Lower lobe of right lung (tissue), 2 donors: ENCODE measurements at regions not wholly inside any gene's neighbourhood (a gene's known extent, or its start where the extent isn't known, plus 50 kb on each side); places are given as distances from the start of the nearest gene placed in this dataset.

ENCODE experiments used
- ATAC-seq, 2 donors: fragments of 200-7000 bp; cut with Tn5 transposase; one replicate each; pipeline ENCODE4 v1.9.1; 2020 to 2022; ENCODE audit warnings: mild to moderate bottlenecking in 2 of 2, moderate library complexity in 2 of 2
- DNase-seq: peaks from one replicate; pipeline ENCODE4 v3.0.0-alpha.2; 2020
- H3K27ac ChIP-seq: fragments of 200-600 bp; one replicate; pipeline ENCODE4 v1.8.0; 2022
- H3K27me3 ChIP-seq: fragments of 200-600 bp; one replicate; pipeline ENCODE4 v1.8.0; 2022; ENCODE audit warnings: low read depth
- H3K36me3 ChIP-seq: fragments of 200-600 bp; one replicate; pipeline ENCODE4 v1.8.0; 2022; ENCODE audit warnings: mild to moderate bottlenecking
- H3K4me1 ChIP-seq: fragments of 200-600 bp; one replicate; pipeline ENCODE4 v1.8.0; 2022
- H3K4me3 ChIP-seq: fragments of 200-600 bp; one replicate; pipeline ENCODE4 v1.8.0; 2022; ENCODE audit warnings: mild to moderate bottlenecking
- H3K9me3 ChIP-seq: fragments of 200-600 bp; one replicate; pipeline ENCODE4 v1.8.0; 2022
- intact Hi-C: fragments of 100-400 bp; cut with DNase I; formaldehyde crosslinking; loops from one replicate; pipeline ENCODE4 v1.11.0; 2022
- TF ChIP-seq, protein P1 (sequence below): fragments of 200-600 bp; IDR thresholded peaks from one replicate; pipeline ENCODE4 v1.8.0; 2022; ENCODE audit warnings: antibody characterized with exemption, mild to moderate bottlenecking
- donor health status: DM: no; HTN: yes; CAD: no; lungs with severe emphysema.

GRCh38 chr6:126764104-126764503, 354.4 kb upstream of the RSPO3 start:
- Histone ChIP-seq H3K36me3 (no peaks in the 10 kb centered on the region), H3K9me3 (no peaks in the 10 kb centered on the region), H3K27me3 (no peaks in the 10 kb centered on the region), H3K27ac (no peak overlapping the region), H3K4me1 (no peaks in the 10 kb centered on the region), H3K4me3 (no peak overlapping the region)
- DNase-seq (no peak), ATAC-seq (no peak)
- intact Hi-C loops = no loop called here
- TF ChIP-seq, protein P1, sequence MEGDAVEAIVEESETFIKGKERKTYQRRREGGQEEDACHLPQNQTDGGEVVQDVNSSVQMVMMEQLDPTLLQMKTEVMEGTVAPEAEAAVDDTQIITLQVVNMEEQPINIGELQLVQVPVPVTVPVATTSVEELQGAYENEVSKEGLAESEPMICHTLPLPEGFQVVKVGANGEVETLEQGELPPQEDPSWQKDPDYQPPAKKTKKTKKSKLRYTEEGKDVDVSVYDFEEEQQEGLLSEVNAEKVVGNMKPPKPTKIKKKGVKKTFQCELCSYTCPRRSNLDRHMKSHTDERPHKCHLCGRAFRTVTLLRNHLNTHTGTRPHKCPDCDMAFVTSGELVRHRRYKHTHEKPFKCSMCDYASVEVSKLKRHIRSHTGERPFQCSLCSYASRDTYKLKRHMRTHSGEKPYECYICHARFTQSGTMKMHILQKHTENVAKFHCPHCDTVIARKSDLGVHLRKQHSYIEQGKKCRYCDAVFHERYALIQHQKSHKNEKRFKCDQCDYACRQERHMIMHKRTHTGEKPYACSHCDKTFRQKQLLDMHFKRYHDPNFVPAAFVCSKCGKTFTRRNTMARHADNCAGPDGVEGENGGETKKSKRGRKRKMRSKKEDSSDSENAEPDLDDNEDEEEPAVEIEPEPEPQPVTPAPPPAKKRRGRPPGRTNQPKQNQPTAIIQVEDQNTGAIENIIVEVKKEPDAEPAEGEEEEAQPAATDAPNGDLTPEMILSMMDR = no peak

DNA sequence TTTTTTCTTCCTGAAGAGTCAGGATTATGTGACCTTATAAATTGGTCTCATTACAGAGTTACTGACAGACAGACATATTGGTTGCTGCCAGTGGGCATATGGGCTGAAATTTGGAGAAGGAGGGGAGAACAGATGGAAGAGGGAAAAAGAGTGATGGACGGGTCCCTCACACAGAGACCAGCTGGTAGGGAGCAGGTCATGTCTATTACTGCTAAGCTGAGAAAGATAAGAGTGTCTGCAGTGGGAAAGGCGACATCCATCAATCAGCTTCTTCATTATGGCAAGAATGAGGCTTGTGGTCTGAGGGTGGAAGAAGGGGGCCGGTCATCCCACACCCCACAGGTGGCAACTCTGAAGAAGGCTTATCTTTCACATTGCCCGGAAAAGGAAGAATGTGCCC, 353.8 kb upstream of the RSPO3 start:
- TF ChIP-seq, protein P1 = no peak
- no peak overlapping the region for H3K4me3 ChIP-seq

GRCh38 chr6:126766820-126767219, 351.7 kb upstream of the RSPO3 start:
- H3K27me3 ChIP-seq = no peaks in the 10 kb centered on the region
- no peak overlapping the region for H3K27ac ChIP-seq
- TF ChIP-seq, protein P1 = no peak
- DNase-seq = no peak
- H3K4me1 ChIP-seq = no peaks in the 10 kb centered on the region
- no peaks in the 10 kb centered on the region for H3K36me3 ChIP-seq
- H3K4me3 ChIP-seq = no peak overlapping the region
- intact Hi-C loops = no loop called here
- H3K9me3 ChIP-seq = no peaks in the 10 kb centered on the region
- ATAC-seq = no peak

More for the DNA sequence above, 353.8 kb upstream of the RSPO3 start:
- no peaks in the 10 kb centered on the region for H3K4me1 ChIP-seq
- ATAC-seq (no peak), DNase-seq (no peak)
- intact Hi-C loops = no loop called here
- no peak overlapping the region for H3K27ac ChIP-seq
- H3K9me3 ChIP-seq = no peaks in the 10 kb centered on the region
- no peaks in the 10 kb centered on the region for H3K27me3 ChIP-seq
- H3K36me3 ChIP-seq = no peaks in the 10 kb centered on the region

- H3K36me3 ChIP-seq = no peaks in the 10 kb centered on the region
- intact Hi-C loops = no loop called here
- no peaks in the 10 kb centered on the region for H3K4me1 ChIP-seq
- H3K9me3 ChIP-seq = no peaks in the 10 kb centered on the region
- H3K4me3 ChIP-seq = no peak overlapping the region
- no peak overlapping the region for H3K27ac ChIP-seq
- H3K27me3 ChIP-seq = no peaks in the 10 kb centered on the region
- ATAC-seq (no peak), DNase-seq (no peak)
- TF ChIP-seq, protein P1 = no peak
Observed at GRCh38 chr6:126767711-126768110, 350.8 kb upstream of the RSPO3 start.

GRCh38 chr6:126770176-126770575, 348.3 kb upstream of the RSPO3 start:
- TF ChIP-seq, protein P1 = no peak
- Histone ChIP-seq H3K27me3 (no peaks in the 10 kb centered on the region), H3K27ac (no peak overlapping the region), H3K4me1 (no peaks in the 10 kb centered on the region), H3K4me3 (no peak overlapping the region), H3K9me3 (no peaks in the 10 kb centered on the region), H3K36me3 (no peaks in the 10 kb centered on the region)
- intact Hi-C loops = no loop called here
- ATAC-seq (no peak), DNase-seq (no peak)
